Left ventricle myocardium inferior (tissue), 1 donor: ENCODE measurements at regions not wholly inside any gene's neighbourhood (a gene's known extent, or its start where the extent isn't known, plus 50 kb on each side); places are given as distances from the start of the nearest gene placed in this dataset.

ENCODE experiments used
- DNase-seq: peaks from one replicate; pipeline ENCODE4 v3.0.0-alpha.2; 2020
- H3K27ac ChIP-seq: fragments of 200-600 bp; replicated peaks from 2 replicates; pipeline ENCODE4 v1.8.0; 2021
- H3K27me3 ChIP-seq: fragments of 200-600 bp; 2 replicates; pipeline ENCODE4 v1.8.0; 2021; ENCODE audit warnings: low read depth
- H3K36me3 ChIP-seq: fragments of 200-600 bp; 2 replicates; pipeline ENCODE4 v1.8.0; 2021
- H3K4me1 ChIP-seq: fragments of 200-600 bp; 2 replicates; pipeline ENCODE4 v1.8.0; 2021
- H3K4me3 ChIP-seq: fragments of 200-600 bp; 2 replicates; pipeline ENCODE4 v1.8.0; 2021; ENCODE audit warnings: mild to moderate bottlenecking, moderate library complexity
- H3K9me3 ChIP-seq: fragments of 200-600 bp; replicated peaks from 2 replicates; pipeline ENCODE4 v1.8.0; 2021
- CTCF ChIP-seq: fragments of 200-600 bp; IDR thresholded peaks from 2 replicates; pipeline ENCODE4 v1.8.0; 2021; ENCODE audit warnings: antibody characterized with exemption, mild to moderate bottlenecking, borderline replicate concordance
- intact Hi-C: fragments of 100-400 bp; cut with micrococcal nuclease; formaldehyde crosslinking; loops from one replicate; pipeline ENCODE4 v1.11.0; 2022
- donor health status: DM: no; HTN: yes; CAD: no; lungs with severe emphysema.

GRCh38 chr2:157934684-157935377, 58.7 kb upstream of the ACVR1 start:
- intact Hi-C loops: no loop called here
- H3K27me3 ChIP-seq: no peaks in the 10 kb centered on the region
- H3K9me3 ChIP-seq: no peaks in the 10 kb centered on the region
- no peak for TF ChIP-seq CTCF
- H3K27ac ChIP-seq: no peak overlapping the region
- peaks cover 15% of the 10 kb centered on the region for H3K4me1 ChIP-seq
- H3K4me3 ChIP-seq: no peak overlapping the region
- no peaks in the 10 kb centered on the region for H3K36me3 ChIP-seq
- no peak for DNase-seq

GRCh38 chr2:157933160-157933920, 57.2 kb upstream of the ACVR1 start:
- DNase-seq: no peak
- peaks cover 13% of the 10 kb centered on the region for H3K4me1 ChIP-seq
- H3K36me3 ChIP-seq: no peaks in the 10 kb centered on the region
- H3K4me3 ChIP-seq: no peak overlapping the region
- intact Hi-C loops: no loop called here
- no peak for TF ChIP-seq CTCF
- H3K9me3 ChIP-seq: peaks cover 7% of the 10 kb centered on the region
- H3K27ac ChIP-seq: no peak overlapping the region
- no peaks in the 10 kb centered on the region for H3K27me3 ChIP-seq

- no peak for TF ChIP-seq CTCF
- no peak for DNase-seq
- Histone ChIP-seq H3K4me1 (peaks cover 6% of the 10 kb centered on the region), H3K9me3 (peaks cover 7% of the 10 kb centered on the region), H3K36me3 (no peaks in the 10 kb centered on the region), H3K4me3 (no peak overlapping the region), H3K27me3 (no peaks in the 10 kb centered on the region), H3K27ac (no peak overlapping the region)
- intact Hi-C loops: no loop called here
Observed at GRCh38 chr2:157932480-157933159, 56.5 kb upstream of the ACVR1 start.

GRCh38 chr2:157931542-157931941, 55.4 kb upstream of the ACVR1 start:
- intact Hi-C loops: no loop called here
- peaks cover 7% of the 10 kb centered on the region for H3K9me3 ChIP-seq
- DNase-seq: no peak
- TF ChIP-seq CTCF: no peak
- H3K27me3 ChIP-seq: no peaks in the 10 kb centered on the region
- peaks cover 6% of the 10 kb centered on the region for H3K4me1 ChIP-seq
- no peaks in the 10 kb centered on the region for H3K36me3 ChIP-seq
- H3K27ac ChIP-seq: no peak overlapping the region
- no peak overlapping the region for H3K4me3 ChIP-seq

- Histone ChIP-seq H3K4me3 (no peak overlapping the region), H3K27me3 (no peaks in the 10 kb centered on the region), H3K9me3 (peaks cover 7% of the 10 kb centered on the region), H3K27ac (no peak overlapping the region), H3K36me3 (no peaks in the 10 kb centered on the region), H3K4me1 (peaks cover 6% of the 10 kb centered on the region)
- TF ChIP-seq CTCF: no peak
- intact Hi-C loops: no loop called here
- no peak for DNase-seq
Observed at GRCh38 chr2:157930728-157931127, 54.6 kb upstream of the ACVR1 start.
